HK-2 (cell line): ENCODE measurements at regions not wholly inside any gene's neighbourhood (a gene's known extent, or its start where the extent isn't known, plus 50 kb on each side); places are given as distances from the start of the nearest gene placed in this dataset.

Source experiments
- DNase-seq: peaks from one replicate; pipeline ENCODE4 v3.0.0-alpha.2; 2018; ENCODE audit not compliant: unreplicated experiment

DNA sequence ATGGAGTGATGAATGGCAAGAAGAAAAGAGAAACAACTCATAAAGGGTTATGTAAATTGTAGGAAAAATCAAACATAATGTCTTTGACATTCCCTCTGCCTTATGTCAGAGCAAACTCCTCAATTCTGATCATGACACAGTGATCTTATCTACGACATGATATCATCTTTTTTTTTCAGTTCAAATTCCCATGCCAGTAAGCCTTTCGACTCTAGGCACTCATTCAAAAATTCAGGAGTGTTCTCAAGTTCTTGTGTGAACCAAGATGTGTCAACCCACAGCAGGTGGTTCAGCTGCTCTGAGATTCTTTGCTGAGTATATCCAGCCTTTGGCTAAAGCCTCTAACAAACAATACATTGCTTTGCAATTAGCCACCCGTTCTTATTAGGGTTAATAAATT, 97.1 kb upstream of the ESRRG start:
- DNase-seq, result no peak

- DNase-seq, result no peak
Measured at GRCh38 chr1:216818284-216818683, 95.1 kb upstream of the ESRRG start.

GRCh38 chr1:216815260-216816131, 92.3 kb upstream of the ESRRG start:
- DNase-seq, result no peak

DNA sequence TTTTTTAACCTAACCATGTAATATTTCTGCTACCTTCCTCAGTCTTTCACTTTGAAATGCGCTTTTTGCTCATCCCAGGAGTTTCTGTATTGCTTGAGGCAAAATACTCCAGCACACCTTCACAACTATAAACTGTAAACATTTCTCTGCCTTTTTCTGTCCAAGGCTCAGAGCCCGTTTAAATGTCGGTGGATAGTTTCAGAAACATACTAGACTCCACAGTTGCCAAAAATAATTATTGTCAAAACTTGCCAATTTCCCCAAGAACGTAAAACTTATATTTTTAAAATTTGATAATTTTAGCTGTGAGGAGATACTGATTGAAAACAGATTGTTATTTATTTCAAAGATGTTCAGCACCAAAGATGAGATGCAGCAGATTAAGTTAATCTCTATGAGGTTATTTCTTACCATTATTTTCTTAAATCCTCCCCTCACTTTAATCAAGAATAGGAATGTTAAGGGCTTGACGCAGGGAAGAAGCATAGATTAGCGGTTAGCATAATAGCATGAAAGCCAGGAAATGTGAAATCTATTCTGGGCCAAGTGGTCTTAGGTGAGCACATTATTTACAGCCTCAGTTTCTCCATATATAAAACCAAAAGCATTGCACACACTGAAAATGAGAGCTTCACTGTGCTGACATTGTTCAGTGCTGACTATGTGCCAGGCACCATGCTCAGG, 91.5 kb upstream of the ESRRG start:
- DNase-seq, result no peak

- DNase-seq, result peak; percentile 18
Measured at GRCh38 chr1:216812966-216813365, 89.7 kb upstream of the ESRRG start.

GRCh38 chr1:216809649-216810048, 86.4 kb upstream of the ESRRG start:
- no peak for DNase-seq

DNA sequence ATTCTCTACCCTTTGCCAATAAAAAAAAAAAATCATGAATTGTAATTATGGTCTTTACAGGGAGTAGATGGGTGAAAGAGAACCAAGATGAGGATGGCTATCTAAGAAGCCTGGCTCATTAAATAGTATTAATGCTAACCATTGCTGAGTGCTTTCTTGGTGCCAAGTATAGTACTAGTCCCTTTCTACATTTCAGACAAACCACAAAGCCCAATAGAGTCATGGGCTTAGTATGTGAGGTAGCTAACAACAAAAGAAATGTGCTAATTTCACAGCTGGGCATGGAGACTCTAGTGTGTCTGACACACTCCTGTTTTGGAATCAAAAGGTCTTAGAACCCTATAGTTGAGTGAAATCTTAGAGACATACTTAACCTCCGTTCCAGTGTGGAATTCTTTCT, 84.5 kb upstream of the ESRRG start:
- DNase-seq, result no peak

GRCh38 chr1:216805953-216806352, 82.7 kb upstream of the ESRRG start:
- no peak for DNase-seq

DNA sequence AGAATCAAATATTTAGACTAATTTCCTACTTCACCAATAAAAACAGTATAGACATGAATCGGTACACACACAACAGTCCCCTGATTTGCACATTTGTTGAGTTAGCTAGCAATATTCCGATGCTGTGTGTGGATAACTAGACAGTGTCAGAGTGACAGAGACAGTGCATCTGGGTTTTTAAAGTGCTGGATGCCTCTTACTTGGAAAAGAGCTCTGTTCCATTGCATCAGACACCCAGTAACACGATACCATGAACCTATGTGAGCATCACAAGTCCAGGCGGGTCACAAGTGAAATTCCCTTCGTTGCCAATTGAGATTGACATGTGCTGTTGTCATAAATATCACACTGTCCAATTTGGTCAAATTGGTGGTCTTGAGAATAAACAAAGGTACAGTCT, 82.0 kb upstream of the ESRRG start:
- DNase-seq, result no peak

DNA sequence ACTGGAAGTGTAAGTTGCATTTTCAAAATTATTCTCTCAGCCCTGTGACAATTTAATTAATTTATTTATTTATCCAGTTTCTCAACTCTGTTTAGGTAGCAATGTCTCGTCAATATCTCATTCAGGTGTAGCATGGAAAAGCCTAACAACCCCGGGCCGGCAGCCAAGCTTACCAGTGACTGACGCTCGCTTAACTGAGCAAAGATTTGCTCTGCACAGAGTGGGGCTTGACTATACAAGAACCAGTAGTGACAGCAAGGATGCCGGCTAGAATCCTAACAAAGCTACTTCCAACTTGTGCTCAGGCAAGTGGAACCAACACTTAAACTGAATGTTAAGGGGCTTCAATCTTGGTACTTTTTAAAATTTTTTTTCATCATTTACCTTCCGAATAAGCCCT, 80.9 kb upstream of the ESRRG start:
- DNase-seq, result no peak

- no peak for DNase-seq
Measured at GRCh38 chr1:216794586-216794985, 71.4 kb upstream of the ESRRG start.

- DNase-seq, result no peak
Measured at GRCh38 chr1:216793973-216794372, 70.7 kb upstream of the ESRRG start.

GRCh38 chr1:216793303-216793702, 70.1 kb upstream of the ESRRG start:
- no peak for DNase-seq

GRCh38 chr1:216788671-216789070, 65.4 kb upstream of the ESRRG start:
- no peak for DNase-seq

- DNase-seq, result no peak
Measured at GRCh38 chr1:216785737-216786136, 62.5 kb upstream of the ESRRG start.

DNA sequence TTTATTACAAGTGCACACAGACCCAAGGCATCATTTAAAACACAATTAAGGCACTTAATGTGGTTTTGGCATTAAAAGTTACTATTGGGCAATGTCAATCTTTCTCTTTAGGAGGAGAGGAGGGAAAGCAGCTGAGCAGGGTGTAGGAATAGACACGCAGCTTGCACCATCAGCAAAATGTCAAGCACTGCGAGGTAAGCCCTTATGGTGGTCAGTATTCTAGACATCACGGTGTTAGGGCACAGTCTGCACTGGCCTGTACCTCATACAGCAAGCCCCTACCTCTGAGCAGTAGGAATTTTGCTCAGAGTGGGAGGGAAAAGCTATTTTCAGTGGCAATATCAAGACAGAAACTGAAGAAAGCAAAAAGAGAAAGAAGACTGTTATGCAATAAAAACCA, 62.0 kb upstream of the ESRRG start:
- no peak for DNase-seq

- DNase-seq, result no peak
Measured at GRCh38 chr1:216779686-216780085, 56.5 kb upstream of the ESRRG start.

DNA sequence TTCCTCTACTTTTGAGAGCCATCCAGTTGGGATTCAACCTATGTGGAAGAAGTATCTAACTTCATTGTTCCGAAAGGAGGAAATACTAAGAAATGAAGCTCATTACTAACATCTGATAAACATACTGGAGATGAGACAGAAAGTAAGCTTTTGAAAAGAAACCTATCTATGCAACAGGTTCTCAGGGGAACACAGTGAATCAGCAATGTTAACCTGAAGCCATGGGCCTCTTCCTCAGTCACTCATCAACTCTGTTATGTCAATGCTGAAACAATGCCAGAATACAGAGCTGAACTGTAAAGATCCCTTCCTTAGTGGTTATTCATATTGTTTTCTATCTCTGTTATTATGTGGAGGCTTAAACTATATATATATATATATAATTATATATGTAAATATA, 55.5 kb upstream of the ESRRG start:
- DNase-seq, result no peak

GRCh38 chr1:216777148-216777547, 53.9 kb upstream of the ESRRG start:
- DNase-seq, result no peak
